GM19043 (cell line): ENCODE measurements at regions not wholly inside any gene's neighbourhood (a gene's known extent, or its start where the extent isn't known, plus 50 kb on each side); places are given as distances from the start of the nearest gene placed in this dataset.
"Not testable (repeated sequence)": the region's sequence is repeated elsewhere in the genome, so short reads cannot be mapped to it uniquely, and the experiment has no call there.

ENCODE experiments used
- ATAC-seq: cut with Tn5 transposase; IDR thresholded peaks from one replicate; pipeline ENCODE4 v1.9.1; 2021; ENCODE audit warnings: low read depth; ENCODE audit not compliant: unreplicated experiment

GRCh38 chr18:49697049-49697448 lies 116.3 kb downstream of the ACAA2 start:
- no peak for ATAC-seq

GRCh38 chr18:49694402-49694801 lies 118.9 kb downstream of the ACAA2 start:
- no peak for ATAC-seq

- ATAC-seq, result no peak
Observed at GRCh38 chr18:49693717-49694005, 119.7 kb downstream of the ACAA2 start.

GRCh38 chr18:49692906-49693716 lies 120.2 kb downstream of the ACAA2 start:
- no peak for ATAC-seq

- no peak for ATAC-seq
Observed at GRCh38 chr18:49691177-49691608, 122.1 kb downstream of the ACAA2 start.

- no peak for ATAC-seq
Observed at GRCh38 chr18:49690312-49690711, 123.0 kb downstream of the ACAA2 start.

- ATAC-seq, result no peak
Observed at GRCh38 chr18:49685231-49685942, 123.5 kb downstream of the LIPG start.

- not testable (repeated sequence) for ATAC-seq
Observed at GRCh38 chr18:49682803-49683190, 120.9 kb downstream of the LIPG start.

GRCh38 chr18:49682173-49682802 lies 120.4 kb downstream of the LIPG start:
- no peak for ATAC-seq

GRCh38 chr18:49681387-49681786 lies 119.5 kb downstream of the LIPG start:
- no peak for ATAC-seq

- ATAC-seq, result peak; percentile 3
Observed at GRCh38 chr18:49678440-49678839, 116.6 kb downstream of the LIPG start.

GRCh38 chr18:49677762-49678413 lies 116.0 kb downstream of the LIPG start:
- ATAC-seq, result peak; percentile 92

GRCh38 chr18:49677081-49677480 lies 115.2 kb downstream of the LIPG start:
- ATAC-seq, result no peak

GRCh38 chr18:49673281-49673680 lies 111.4 kb downstream of the LIPG start:
- ATAC-seq, result no peak

- no peak for ATAC-seq
Observed at GRCh38 chr18:49672853-49673252, 111.0 kb downstream of the LIPG start.

GRCh38 chr18:49669403-49669802 lies 107.5 kb downstream of the LIPG start:
- no peak for ATAC-seq

- ATAC-seq, result no peak
Observed at GRCh38 chr18:49668574-49669275, 106.9 kb downstream of the LIPG start.

- no peak for ATAC-seq
Observed at GRCh38 chr18:49667462-49667861, 105.6 kb downstream of the LIPG start.

GRCh38 chr18:49666045-49666775 lies 104.4 kb downstream of the LIPG start:
- no peak for ATAC-seq
